GM18858 (cell line): ENCODE measurements at regions not wholly inside any gene's neighbourhood (a gene's known extent, or its start where the extent isn't known, plus 50 kb on each side); places are given as distances from the start of the nearest gene placed in this dataset.

Experiments
- ATAC-seq: cut with Tn5 transposase; IDR thresholded peaks from one replicate; pipeline ENCODE4 v1.9.1; 2021; ENCODE audit not compliant: unreplicated experiment

DNA sequence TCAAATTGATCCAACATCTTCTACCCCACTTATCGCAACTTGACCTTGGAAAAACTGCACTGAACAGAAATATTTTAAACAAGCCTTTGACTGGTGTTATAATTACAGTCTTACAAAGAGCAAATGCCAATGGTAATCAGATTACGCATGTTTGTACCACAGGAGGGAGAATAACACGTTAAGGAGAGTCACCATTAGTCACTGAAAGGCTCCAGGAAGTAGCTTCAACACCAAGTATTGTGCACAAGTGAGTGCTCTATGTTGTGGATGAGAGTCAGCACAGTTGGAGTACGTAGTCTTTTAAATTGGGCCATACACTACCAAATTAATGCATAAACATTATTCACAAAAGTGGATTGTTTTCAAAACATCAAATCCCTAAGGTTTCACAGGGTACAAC is 1081.5 kb upstream of the TENM3 start:
- no peak for ATAC-seq

DNA sequence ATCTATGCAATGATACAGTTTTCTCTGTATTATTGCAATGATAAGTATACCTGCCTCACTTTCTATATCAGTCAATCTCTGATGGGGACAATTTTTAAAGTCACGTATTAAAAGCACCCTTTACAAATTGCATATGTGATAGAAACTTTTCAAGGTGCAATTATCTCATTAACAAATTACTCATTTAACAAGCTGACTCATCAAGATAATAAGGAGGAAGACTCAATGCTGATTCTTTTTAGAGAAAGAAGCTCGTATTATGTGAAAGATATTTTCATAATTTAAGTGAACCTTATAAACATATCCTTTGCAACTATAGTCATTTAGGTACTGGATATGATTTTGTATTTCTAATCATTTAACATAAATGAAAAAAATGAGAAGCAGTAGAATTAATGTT is 1080.9 kb upstream of the TENM3 start:
- no peak for ATAC-seq

- ATAC-seq: no peak
Measured at GRCh38 chr4:181162676-181163075, 1080.5 kb upstream of the TENM3 start.

DNA sequence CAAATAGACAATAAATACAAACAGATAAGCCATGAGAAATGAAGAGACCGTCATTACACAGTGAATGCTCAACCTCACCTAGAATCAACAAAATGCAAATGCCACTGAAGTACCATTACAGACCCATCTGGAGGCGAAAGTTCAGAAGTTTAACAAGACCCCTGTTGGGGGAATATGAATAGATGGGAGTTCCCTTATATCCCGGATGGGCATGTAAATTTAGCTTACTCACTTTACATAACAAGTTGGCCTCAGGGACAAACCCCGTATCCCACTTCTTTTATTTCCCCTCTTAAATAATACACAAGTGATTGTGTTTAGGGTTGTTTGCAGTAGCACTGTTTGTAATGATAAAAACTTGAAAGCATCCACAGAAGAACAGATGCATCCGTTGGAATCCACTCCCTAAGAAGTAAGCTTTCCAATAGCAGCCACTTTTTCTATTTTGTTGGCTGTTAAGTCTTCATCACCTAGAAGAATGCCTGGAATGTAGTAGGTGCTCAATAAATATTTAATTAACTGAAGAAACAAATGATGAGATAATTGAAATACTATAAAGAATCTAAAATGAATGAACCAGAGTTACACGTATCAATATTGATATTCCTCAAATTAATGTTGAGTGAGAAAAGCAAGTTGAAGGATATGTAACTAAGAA is 1076.3 kb upstream of the TENM3 start:
- ATAC-seq: no peak

DNA sequence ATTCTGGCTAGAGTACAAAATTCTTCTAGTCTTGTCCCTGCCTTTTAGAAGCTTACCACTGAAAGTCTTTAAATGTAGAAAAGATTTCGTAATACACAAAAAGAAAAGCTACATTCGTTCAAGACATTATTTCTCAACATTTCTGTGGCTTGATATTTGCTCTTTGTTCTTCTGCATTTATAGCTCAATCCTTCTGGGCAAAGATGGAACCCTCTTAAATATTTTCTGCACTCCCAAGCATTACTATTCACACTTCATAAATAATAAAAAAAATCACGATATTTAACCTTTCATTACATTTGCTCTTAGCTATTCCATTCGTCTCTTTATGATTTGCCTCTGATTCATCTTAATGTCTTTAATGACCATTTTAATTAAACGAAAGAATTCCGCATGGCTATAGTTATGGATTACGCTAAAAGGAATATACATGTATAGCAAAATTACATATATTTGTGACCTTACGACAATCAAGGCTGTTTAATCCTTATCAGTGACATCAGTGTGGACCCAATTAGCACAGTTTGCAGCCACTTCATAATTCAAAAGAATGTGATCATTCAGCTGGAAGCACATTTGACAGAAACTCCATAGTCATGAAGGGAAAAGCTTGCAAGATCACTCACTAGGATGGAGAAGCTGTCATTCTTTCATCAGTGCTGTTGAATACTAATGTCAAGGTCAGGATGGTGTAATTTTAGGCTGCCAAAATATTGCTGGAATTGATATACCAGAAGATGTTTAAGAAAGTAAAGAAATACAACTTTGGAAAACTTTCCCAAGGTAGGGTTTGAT is 1075.0 kb upstream of the TENM3 start:
- no peak for ATAC-seq

DNA sequence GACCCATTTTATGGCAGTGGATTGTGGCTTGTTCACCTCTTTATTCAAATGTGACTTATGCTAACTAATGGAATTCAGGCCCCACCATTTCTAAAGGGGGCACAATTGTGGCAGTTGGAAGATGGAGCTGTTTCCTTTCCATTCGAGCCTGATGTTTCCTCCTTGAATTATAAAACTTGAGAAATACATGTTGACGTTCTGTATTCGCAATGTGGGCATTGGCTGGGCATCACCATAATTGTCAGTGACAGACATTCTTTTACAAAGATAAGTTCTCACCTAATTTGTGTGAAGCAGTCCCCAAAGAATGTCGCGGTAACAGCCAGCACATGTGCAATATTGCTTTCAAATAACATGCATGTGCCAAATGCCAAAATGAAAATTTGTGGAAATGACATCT is 1070.2 kb upstream of the TENM3 start:
- ATAC-seq: no peak

DNA sequence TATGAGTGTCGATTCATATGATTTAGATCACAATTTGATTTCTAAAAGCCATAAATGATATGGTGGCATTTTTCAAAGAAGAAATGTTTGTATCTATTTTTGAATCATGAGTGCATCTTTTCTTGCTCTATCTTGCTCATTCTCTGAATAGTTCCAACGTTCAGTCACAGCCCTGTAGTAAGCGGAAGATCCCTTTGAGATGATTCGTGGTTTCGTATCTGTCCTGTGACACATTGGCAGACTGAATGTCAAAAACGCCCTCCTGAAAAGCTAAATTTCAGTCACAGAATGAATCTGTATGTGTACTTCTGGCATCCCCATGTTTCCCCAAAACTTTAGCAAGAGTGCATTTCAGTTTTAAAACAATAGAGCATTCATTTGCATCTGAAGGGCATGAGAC is 1066.9 kb upstream of the TENM3 start:
- ATAC-seq: no peak

DNA sequence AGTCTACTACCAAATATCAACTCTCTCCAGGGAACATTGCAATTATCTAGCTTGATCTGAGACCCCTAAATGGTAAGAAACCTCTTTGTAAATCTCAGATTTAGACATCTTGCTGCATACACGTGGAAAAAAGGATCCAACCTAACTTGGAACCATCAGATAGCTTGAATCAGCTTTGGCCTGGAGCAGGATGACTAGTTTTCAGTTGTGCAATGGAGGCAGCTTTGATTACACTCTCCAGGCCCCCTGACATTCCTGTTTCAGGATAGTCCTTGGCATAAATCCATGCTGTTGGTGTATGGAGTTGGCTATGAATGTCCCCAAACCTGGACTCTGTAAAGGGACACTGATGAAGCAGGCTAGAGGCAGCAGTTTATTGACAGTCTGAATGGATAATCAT is 1061.9 kb upstream of the TENM3 start:
- no peak for ATAC-seq

- ATAC-seq: no peak
Measured at GRCh38 chr4:181189751-181190150, 1053.5 kb upstream of the TENM3 start.

DNA sequence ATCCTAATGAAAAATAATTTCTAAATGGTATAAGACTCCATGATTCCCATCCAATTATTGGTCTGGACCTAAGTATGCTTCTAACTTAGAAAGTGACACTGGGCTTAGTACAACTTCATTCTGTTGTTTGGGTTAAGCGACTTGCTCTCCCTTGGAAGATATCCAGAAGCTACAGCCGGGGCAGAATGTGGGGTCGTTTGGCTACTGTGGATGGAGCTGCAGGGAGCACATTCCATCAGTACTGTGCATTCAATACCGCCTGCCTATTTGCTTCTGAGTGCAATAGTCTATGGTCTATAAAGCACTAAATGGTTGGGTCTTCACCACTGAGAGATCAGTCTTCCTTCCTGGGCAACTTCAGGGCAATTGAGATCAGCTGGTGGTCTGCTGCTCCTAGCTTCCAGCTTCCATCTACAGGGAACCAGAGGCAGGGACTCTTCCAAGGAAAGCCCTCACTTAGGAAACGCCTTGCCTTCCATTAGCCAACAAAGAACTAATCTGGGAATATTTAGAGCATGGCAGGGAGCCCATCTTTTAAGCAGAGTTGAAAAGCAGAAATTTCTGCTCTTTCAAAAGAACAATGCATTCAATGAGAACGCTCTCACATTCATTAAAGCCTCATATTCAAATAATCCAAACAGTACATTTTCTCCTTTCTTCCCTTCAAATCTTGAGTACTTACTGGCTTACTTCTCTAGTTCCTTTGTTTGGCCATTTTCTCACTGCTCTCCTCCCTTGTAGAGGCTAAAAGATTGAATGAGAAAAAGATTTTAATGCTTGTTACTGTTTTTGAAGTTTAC is 1049.9 kb upstream of the TENM3 start:
- ATAC-seq: no peak

- ATAC-seq: no peak
Measured at GRCh38 chr4:181194096-181194495, 1049.1 kb upstream of the TENM3 start.

DNA sequence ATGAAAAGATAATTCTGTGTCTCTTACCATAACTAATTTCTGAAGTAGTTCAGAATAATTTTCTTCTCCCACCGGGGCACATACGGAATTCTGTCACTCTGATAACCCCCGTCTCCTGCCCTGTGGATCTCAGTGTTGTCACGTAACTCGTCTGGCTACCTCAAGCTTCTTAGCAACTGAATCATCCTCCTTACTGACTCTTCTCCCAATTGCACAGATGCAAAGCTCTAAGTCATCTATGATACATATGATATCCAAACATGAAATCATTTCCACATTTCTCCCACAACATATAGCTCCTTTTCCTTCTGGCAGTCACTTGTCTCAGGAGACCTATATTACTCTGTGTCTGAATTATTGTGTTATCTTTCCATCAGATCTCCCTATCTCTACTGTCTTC is 1043.1 kb upstream of the TENM3 start:
- ATAC-seq: no peak

- ATAC-seq: no peak
Measured at GRCh38 chr4:181202240-181202639, 1041.0 kb upstream of the TENM3 start.

DNA sequence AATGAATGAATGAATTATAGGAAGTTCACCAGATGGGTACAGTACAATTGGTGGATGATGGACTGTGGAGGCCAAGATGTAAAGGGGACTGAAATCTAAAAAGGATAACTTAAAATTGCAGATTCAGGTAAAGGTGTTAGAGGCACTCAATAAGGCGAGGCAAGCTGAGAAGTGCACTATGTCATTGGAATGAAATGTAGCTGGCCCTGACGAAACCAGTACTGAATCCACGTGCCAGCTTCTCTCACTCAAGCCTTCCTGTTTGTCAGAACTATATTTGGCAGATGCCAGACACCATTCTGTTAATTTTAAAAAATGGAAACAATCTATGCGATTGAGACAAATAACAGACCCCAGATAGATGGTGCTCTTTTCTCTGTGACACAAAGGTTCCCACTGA is 1039.1 kb upstream of the TENM3 start:
- ATAC-seq: no peak

DNA sequence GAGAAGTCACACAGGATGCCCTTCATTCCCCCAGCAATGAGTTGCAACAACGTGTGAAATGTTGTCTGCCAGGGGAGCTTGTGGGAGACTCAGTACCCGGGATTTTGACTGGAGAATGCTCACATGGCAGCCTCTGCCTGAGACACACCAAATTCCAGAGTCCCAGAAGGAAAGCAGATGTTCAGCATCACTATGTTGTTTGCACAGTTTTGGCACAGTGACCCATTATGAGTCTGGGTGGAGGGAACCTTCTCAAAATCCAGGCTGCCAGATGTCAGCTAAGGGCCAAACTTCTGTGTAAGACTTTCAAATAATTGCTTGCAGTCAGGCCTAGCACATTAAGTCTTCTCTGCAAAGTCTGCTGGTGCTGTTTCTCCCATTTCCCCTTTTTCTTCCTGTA is 1029.7 kb upstream of the TENM3 start:
- no peak for ATAC-seq

GRCh38 chr4:181216501-181216900 is 1026.7 kb upstream of the TENM3 start:
- no peak for ATAC-seq

DNA sequence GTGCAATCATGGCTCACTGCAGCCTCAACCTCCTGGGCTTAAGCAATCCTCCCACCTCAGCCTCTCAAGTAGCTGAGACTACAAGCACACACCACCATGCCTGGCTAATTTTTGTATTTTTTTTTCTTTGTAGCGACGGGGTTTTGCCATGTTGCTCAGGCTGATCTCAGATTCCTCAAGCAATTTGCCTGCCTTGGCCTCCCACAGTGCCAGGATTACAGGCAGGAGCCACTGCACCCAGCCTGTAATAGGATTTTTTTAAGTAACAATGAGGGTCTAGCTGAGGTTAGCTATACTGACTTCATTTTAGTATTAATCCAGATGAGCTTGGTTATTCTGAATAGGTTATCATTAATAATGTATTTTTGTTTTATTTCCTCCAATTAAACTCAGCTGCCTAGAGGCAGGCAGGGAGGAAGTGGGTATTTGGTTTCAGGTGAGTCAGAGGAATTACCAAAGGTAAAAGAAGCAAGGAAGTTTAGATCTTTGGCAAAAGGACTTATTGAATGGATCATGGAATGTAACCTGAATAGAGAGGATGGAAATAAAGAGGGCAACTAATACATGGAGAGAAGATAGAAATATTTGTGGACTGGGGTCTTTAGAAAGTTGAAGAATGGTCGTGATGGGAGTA is 1023.3 kb upstream of the TENM3 start:
- no peak for ATAC-seq

GRCh38 chr4:181224852-181225251 is 1018.4 kb upstream of the TENM3 start:
- no peak for ATAC-seq

DNA sequence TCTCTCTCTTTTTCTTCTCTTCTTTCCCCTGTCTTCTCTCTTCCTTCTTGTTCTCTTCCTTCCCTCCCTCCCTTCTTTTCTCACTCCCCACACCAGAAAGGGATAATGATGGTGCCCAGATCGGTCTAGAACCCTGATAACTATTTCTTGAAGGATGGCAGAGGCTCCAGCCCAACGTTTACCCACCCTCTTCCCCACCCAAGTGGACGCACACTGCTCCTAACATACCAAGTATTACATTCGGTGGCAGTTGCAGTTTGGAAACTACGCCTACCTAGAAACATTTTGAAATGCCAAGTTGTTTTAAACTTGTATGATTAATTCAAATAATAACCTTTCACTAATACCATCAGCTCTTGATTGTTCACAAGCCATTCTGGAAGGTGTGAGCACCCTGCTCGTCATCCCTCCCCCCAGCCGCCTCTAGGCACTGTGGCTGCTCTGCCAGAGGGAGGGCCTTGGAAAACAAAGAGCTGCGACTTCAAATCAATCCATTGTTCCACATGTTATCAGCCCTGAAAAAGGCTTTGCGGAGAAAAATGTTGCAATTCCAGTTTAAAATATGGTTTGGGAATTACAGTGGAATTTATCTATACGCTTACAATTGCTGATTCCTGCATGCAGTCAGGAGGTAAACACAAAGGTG is 1017.5 kb upstream of the TENM3 start:
- ATAC-seq: no peak

DNA sequence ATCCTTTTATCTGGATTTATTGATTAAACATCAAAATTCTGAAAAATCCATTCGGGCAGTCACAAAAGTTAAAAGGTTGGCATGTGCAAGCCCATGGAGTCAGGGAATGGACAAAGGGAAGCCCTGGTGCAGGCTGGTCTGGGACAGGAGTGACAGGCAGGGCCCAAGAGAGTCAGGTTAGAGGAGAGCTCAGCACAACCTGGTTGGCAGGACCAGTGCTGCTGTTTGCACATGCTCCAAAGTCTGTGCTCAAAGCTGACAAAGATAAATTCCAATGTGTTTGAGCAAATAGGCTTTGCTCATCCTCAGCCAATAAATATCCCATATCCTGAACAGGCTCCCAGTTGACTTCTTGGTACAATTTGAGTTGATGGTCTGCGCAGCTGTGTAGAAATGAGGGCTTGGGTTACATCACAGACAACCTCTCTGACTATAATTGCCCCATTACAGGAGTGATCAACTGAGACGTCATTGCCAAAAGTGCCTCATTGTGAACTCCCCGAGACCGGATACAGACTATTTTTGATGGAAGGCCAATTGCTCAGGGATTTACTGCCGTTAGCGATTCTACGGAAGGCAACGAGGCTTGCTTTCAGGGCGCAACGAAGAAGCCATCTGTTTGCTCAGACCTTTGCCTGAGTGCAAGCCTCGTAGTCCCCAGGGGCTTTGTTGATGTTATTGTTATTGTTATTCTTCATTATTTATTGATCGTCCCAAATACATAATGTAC is 1008.1 kb upstream of the TENM3 start:
- no peak for ATAC-seq
